ENCODE measurements at regions not wholly inside any gene's neighbourhood (a gene's known extent, or its start where the extent isn't known, plus 50 kb on each side); places are given as distances from the start of the nearest gene placed in this dataset.

GRCh38 chr16:51756447-51757123, 605.5 kb upstream of the SALL1 start:
- peak overlapping the region; percentile 35 for H3K4me3 ChIP-seq (ENCODE audit: low read depth, low read length)
- TF ChIP-seq, protein P1, sequence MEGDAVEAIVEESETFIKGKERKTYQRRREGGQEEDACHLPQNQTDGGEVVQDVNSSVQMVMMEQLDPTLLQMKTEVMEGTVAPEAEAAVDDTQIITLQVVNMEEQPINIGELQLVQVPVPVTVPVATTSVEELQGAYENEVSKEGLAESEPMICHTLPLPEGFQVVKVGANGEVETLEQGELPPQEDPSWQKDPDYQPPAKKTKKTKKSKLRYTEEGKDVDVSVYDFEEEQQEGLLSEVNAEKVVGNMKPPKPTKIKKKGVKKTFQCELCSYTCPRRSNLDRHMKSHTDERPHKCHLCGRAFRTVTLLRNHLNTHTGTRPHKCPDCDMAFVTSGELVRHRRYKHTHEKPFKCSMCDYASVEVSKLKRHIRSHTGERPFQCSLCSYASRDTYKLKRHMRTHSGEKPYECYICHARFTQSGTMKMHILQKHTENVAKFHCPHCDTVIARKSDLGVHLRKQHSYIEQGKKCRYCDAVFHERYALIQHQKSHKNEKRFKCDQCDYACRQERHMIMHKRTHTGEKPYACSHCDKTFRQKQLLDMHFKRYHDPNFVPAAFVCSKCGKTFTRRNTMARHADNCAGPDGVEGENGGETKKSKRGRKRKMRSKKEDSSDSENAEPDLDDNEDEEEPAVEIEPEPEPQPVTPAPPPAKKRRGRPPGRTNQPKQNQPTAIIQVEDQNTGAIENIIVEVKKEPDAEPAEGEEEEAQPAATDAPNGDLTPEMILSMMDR (conservative IDR thresholded peaks at IDR 0.05; ENCODE audit: low read depth, low read length) = peak; percentile 54
- no peak for DNase-seq (ENCODE audit: low read depth)

DNA sequence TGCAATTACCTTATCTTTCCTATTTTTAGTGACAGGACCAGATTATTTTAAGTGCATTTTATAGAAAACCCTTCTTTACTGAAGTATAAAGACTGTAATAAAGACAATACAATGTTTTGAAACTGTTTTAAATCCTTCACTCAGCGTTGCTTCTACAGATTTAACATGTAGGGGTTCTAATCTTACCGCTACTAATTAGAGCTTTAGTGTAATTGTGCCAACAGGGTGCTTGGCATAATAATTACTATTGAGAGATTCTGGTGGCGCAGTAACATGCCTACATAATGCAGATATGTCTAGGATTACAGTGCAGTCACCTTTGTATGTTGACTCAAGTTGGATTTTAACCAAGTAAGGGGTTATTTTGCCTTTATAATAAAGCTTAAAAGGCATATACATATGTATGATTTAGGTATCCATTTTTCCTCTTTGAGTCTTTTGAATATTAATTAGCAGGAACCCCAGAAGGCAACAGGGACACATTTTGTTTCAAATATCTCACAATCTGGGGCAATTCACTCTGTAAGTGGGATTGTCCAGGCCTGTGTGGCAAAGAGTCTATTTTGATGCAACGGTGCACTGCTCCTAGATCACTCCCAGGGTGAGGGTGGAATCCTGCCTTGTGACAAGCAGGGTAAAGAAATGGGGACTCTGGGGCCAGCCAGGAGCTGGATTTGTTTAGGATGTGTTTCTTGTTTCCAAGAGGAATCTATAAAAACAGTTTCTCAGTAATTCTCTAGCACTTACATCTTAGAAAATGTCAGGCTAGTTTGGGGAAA, 604.7 kb upstream of the SALL1 start:
- TF ChIP-seq, protein P1 (conservative IDR thresholded peaks at IDR 0.05; ENCODE audit: low read depth, low read length) = no peak
- peak overlapping the region; percentile 35 for H3K4me3 ChIP-seq (ENCODE audit: low read depth, low read length)
- DNase-seq (ENCODE audit: low read depth) = no peak

GRCh38 chr16:51755039-51755501, 604.0 kb upstream of the SALL1 start:
- no peak for DNase-seq (ENCODE audit: low read depth)
- TF ChIP-seq, protein P1 (conservative IDR thresholded peaks at IDR 0.05; ENCODE audit: low read depth, low read length) = no peak
- H3K4me3 ChIP-seq (ENCODE audit: low read depth, low read length) = no peak overlapping the region

DNA sequence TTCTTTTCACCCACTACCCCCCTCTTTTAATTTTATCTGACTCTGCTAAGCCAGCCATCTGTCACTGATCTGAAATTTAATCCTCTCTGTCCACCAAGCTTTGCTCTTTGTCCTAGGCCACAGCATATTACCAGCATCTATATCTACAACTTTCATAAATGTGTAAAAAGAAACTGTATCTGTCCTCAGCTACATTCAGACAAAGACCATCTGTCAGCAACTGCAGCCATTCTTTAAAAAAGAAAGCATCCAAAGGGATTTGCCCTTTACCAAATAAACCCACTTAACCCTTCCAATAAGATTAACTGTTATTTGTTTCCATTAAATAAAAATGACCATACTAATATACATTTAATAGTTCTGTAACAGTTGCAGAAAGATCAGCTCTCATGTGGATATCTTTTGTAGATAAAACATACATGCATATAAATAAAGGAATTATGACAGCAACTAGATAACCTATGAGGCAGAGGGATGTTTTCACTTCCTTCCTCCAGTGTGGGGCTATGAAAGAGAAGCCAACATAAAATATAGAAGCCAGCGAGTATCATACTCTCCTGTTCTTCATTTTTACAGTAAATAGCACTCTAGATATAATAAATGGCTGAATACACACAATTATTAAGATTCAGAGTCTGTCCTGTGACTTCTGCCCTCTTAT, 602.5 kb upstream of the SALL1 start:
- no peak overlapping the region for H3K4me3 ChIP-seq (ENCODE audit: low read depth, low read length)
- TF ChIP-seq, protein P1 (conservative IDR thresholded peaks at IDR 0.05; ENCODE audit: low read depth, low read length) = no peak
- DNase-seq (ENCODE audit: low read depth) = no peak

- DNase-seq (ENCODE audit: low read depth) = no peak
- TF ChIP-seq, protein P1 (conservative IDR thresholded peaks at IDR 0.05; ENCODE audit: low read depth, low read length) = no peak
- H3K4me3 ChIP-seq (ENCODE audit: low read depth, low read length) = no peak overlapping the region
Measured at GRCh38 chr16:51752438-51752995, 601.4 kb upstream of the SALL1 start.

DNA sequence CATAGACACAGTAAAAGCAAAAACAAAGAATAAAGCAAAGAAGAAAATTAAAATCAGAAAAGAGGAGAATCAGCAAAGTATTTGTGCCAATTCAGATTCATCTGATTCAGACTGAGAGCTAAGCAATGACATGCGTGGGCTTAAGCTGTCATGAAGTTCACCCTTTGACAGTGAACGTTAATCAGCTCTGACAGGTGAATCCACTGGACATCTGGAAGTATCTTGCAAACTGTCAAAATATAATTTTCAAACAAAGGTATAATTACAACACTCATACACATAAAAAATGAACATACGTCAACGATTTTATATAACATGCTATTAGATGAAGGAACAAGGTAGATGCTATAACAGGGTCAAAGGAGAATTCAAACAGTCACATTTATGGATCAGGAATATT, 596.3 kb upstream of the SALL1 start:
- no peak overlapping the region for H3K4me3 ChIP-seq (ENCODE audit: low read depth, low read length)
- TF ChIP-seq, protein P1 (conservative IDR thresholded peaks at IDR 0.05; ENCODE audit: low read depth, low read length) = no peak
- no peak for DNase-seq (ENCODE audit: low read depth)

All from epithelial cell of proximal tubule (primary cell).